Activated CD4-positive, alpha-beta T cell treated with anti-CD3 and anti-CD28 coated beads, Interleukin-2, amount 10 ng/mL, durations not matched to agents 7 days and 5 days (primary cell): ENCODE measurements at regions not wholly inside any gene's neighbourhood (a gene's known extent, or its start where the extent isn't known, plus 50 kb on each side); places are given as distances from the start of the nearest gene placed in this dataset.

Experiments
- CTCF ChIA-PET: fragments of 350-600 bp; sonication (Branson Sonifier 250); formaldehyde crosslinking; loops from one replicate; lab custom pipeline; 2021; ENCODE audit warnings: antibody characterized with exemption; lab: Charles Lee
- POLR2A ChIA-PET: fragments of 350-600 bp; sonication (Branson Sonifier 250); formaldehyde crosslinking; loops from one replicate; lab custom pipeline; 2021; ENCODE audit warnings: antibody characterized with exemption; lab: Charles Lee
- DNase-seq: peaks from one replicate; pipeline ENCODE4 v3.0.0-alpha.2; 2020
- H3K27ac Mint-ChIP-seq: one replicate; pipeline ENCODE4 v1.8.0; 2021; ENCODE audit warnings: mild to moderate bottlenecking, moderate library complexity, mixed read lengths
- H3K27me3 Mint-ChIP-seq: one replicate; pipeline ENCODE4 v1.8.0; 2021; ENCODE audit warnings: mixed read lengths
- H3K36me3 Mint-ChIP-seq: one replicate; pipeline ENCODE4 v1.8.0; 2021; ENCODE audit warnings: low read depth, mixed read lengths
- H3K4me1 Mint-ChIP-seq: one replicate; pipeline ENCODE4 v1.8.0; 2021; ENCODE audit warnings: mixed read lengths
- H3K4me3 Mint-ChIP-seq: one replicate; pipeline ENCODE4 v1.8.0; 2021; ENCODE audit warnings: mild to moderate bottlenecking, moderate library complexity, mixed read lengths
- H3K9me3 Mint-ChIP-seq: one replicate; pipeline ENCODE4 v1.8.0; 2021; ENCODE audit warnings: mixed read lengths

- H3K4me1 Mint-ChIP-seq = no peaks in the 10 kb centered on the region
- H3K27ac Mint-ChIP-seq = no peak overlapping the region
- ChIA-PET CTCF (no interaction called here), POLR2A (no interaction called here)
- no peaks in the 10 kb centered on the region for H3K36me3 Mint-ChIP-seq
- no peaks in the 10 kb centered on the region for H3K27me3 Mint-ChIP-seq
- H3K9me3 Mint-ChIP-seq = peaks cover 8% of the 10 kb centered on the region
- DNase-seq = no peak
- H3K4me3 Mint-ChIP-seq = no peak overlapping the region
These were observed 55.4 kb upstream of the RNF180 start for GRCh38 chr5:64110222-64110621.

- POLR2A ChIA-PET = no interaction called here
- CTCF ChIA-PET = no interaction called here
- no peaks in the 10 kb centered on the region for H3K36me3 Mint-ChIP-seq
- no peak for DNase-seq
- H3K4me3 Mint-ChIP-seq = no peak overlapping the region
- H3K4me1 Mint-ChIP-seq = no peaks in the 10 kb centered on the region
- no peak overlapping the region for H3K27ac Mint-ChIP-seq
- H3K9me3 Mint-ChIP-seq = peaks cover 10% of the 10 kb centered on the region
- no peaks in the 10 kb centered on the region for H3K27me3 Mint-ChIP-seq
These were observed 57.0 kb upstream of the RNF180 start for GRCh38 chr5:64108674-64109073.

GRCh38 chr5:64100203-64100602 lies 65.4 kb upstream of the RNF180 start:
- no peak overlapping the region for H3K27ac Mint-ChIP-seq
- POLR2A ChIA-PET = no interaction called here
- no peak for DNase-seq
- H3K4me3 Mint-ChIP-seq = no peak overlapping the region
- H3K27me3 Mint-ChIP-seq = no peaks in the 10 kb centered on the region
- H3K9me3 Mint-ChIP-seq = peaks cover 1% of the 10 kb centered on the region
- no peaks in the 10 kb centered on the region for H3K4me1 Mint-ChIP-seq
- H3K36me3 Mint-ChIP-seq = no peaks in the 10 kb centered on the region
- CTCF ChIA-PET = no interaction called here

GRCh38 chr5:64096771-64097170 lies 68.9 kb upstream of the RNF180 start:
- DNase-seq = no peak
- H3K27me3 Mint-ChIP-seq = no peaks in the 10 kb centered on the region
- no peaks in the 10 kb centered on the region for H3K9me3 Mint-ChIP-seq
- POLR2A ChIA-PET = no interaction called here
- H3K4me1 Mint-ChIP-seq = no peaks in the 10 kb centered on the region
- CTCF ChIA-PET = no interaction called here
- H3K27ac Mint-ChIP-seq = no peak overlapping the region
- no peaks in the 10 kb centered on the region for H3K36me3 Mint-ChIP-seq
- no peak overlapping the region for H3K4me3 Mint-ChIP-seq

- Mint-ChIP-seq H3K36me3 (no peaks in the 10 kb centered on the region), H3K27me3 (no peaks in the 10 kb centered on the region), H3K4me3 (no peak overlapping the region), H3K9me3 (peaks cover 3% of the 10 kb centered on the region), H3K27ac (no peak overlapping the region), H3K4me1 (no peaks in the 10 kb centered on the region)
- ChIA-PET POLR2A (no interaction called here), CTCF (no interaction called here)
- DNase-seq = no peak
These were observed 88.1 kb upstream of the RNF180 start for GRCh38 chr5:64077589-64077988.

- ChIA-PET POLR2A (no interaction called here), CTCF (no interaction called here)
- H3K27ac Mint-ChIP-seq = no peak overlapping the region
- H3K9me3 Mint-ChIP-seq = no peaks in the 10 kb centered on the region
- DNase-seq = no peak
- no peaks in the 10 kb centered on the region for H3K4me1 Mint-ChIP-seq
- H3K36me3 Mint-ChIP-seq = no peaks in the 10 kb centered on the region
- H3K4me3 Mint-ChIP-seq = no peak overlapping the region
- no peaks in the 10 kb centered on the region for H3K27me3 Mint-ChIP-seq
These were observed 91.1 kb upstream of the RNF180 start for GRCh38 chr5:64074533-64074932.

GRCh38 chr5:64069486-64069885 lies 96.2 kb upstream of the RNF180 start:
- no peak overlapping the region for H3K4me3 Mint-ChIP-seq
- no peak overlapping the region for H3K27ac Mint-ChIP-seq
- H3K9me3 Mint-ChIP-seq = no peaks in the 10 kb centered on the region
- DNase-seq = no peak
- H3K4me1 Mint-ChIP-seq = no peaks in the 10 kb centered on the region
- POLR2A ChIA-PET = no interaction called here
- CTCF ChIA-PET = no interaction called here
- no peaks in the 10 kb centered on the region for H3K27me3 Mint-ChIP-seq
- no peaks in the 10 kb centered on the region for H3K36me3 Mint-ChIP-seq

GRCh38 chr5:64050296-64050695 lies 88.1 kb upstream of the HTR1A start:
- ChIA-PET POLR2A (no interaction called here), CTCF (no interaction called here)
- H3K4me3 Mint-ChIP-seq = no peak overlapping the region
- H3K36me3 Mint-ChIP-seq = no peaks in the 10 kb centered on the region
- DNase-seq = no peak
- no peak overlapping the region for H3K27ac Mint-ChIP-seq
- H3K4me1 Mint-ChIP-seq = no peaks in the 10 kb centered on the region
- H3K27me3 Mint-ChIP-seq = no peaks in the 10 kb centered on the region
- peaks cover 10% of the 10 kb centered on the region for H3K9me3 Mint-ChIP-seq

- Mint-ChIP-seq H3K36me3 (no peaks in the 10 kb centered on the region), H3K27ac (no peak overlapping the region), H3K4me3 (no peak overlapping the region), H3K27me3 (no peaks in the 10 kb centered on the region), H3K9me3 (peaks cover 14% of the 10 kb centered on the region), H3K4me1 (no peaks in the 10 kb centered on the region)
- CTCF ChIA-PET = interaction anchor here (1.0 kb wide), 1 partner anchor 199 kb away, joined by 3 read pairs; no protein-coding TSS in a partner anchor
- POLR2A ChIA-PET = no interaction called here
- DNase-seq = no peak
These were observed 78.2 kb upstream of the HTR1A start for GRCh38 chr5:64040490-64040889.

- H3K4me3 Mint-ChIP-seq = no peak overlapping the region
- no peak overlapping the region for H3K27ac Mint-ChIP-seq
- DNase-seq = no peak
- peaks cover 2% of the 10 kb centered on the region for H3K9me3 Mint-ChIP-seq
- H3K4me1 Mint-ChIP-seq = no peaks in the 10 kb centered on the region
- CTCF ChIA-PET = no interaction called here
- POLR2A ChIA-PET = no interaction called here
- no peaks in the 10 kb centered on the region for H3K27me3 Mint-ChIP-seq
- H3K36me3 Mint-ChIP-seq = no peaks in the 10 kb centered on the region
These were observed 64.2 kb upstream of the HTR1A start for GRCh38 chr5:64026493-64026892.

- no peak overlapping the region for H3K4me3 Mint-ChIP-seq
- H3K36me3 Mint-ChIP-seq = no peaks in the 10 kb centered on the region
- H3K27me3 Mint-ChIP-seq = no peaks in the 10 kb centered on the region
- H3K27ac Mint-ChIP-seq = no peak overlapping the region
- ChIA-PET POLR2A (no interaction called here), CTCF (no interaction called here)
- no peak for DNase-seq
- H3K9me3 Mint-ChIP-seq = peaks cover 2% of the 10 kb centered on the region
- no peaks in the 10 kb centered on the region for H3K4me1 Mint-ChIP-seq
These were observed 57.5 kb upstream of the HTR1A start for GRCh38 chr5:64019746-64020145.

- Mint-ChIP-seq H3K9me3 (peaks cover 2% of the 10 kb centered on the region), H3K4me3 (no peak overlapping the region), H3K27ac (no peak overlapping the region), H3K36me3 (no peaks in the 10 kb centered on the region), H3K27me3 (no peaks in the 10 kb centered on the region), H3K4me1 (no peaks in the 10 kb centered on the region)
- no peak for DNase-seq
- ChIA-PET CTCF (no interaction called here), POLR2A (no interaction called here)
These were observed 56.7 kb upstream of the HTR1A start for GRCh38 chr5:64018966-64019365.

GRCh38 chr5:64015824-64016223 lies 53.6 kb upstream of the HTR1A start:
- Mint-ChIP-seq H3K4me1 (no peaks in the 10 kb centered on the region), H3K27me3 (no peaks in the 10 kb centered on the region), H3K9me3 (peaks cover 3% of the 10 kb centered on the region), H3K4me3 (no peak overlapping the region), H3K27ac (no peak overlapping the region), H3K36me3 (no peaks in the 10 kb centered on the region)
- no peak for DNase-seq
- POLR2A ChIA-PET = no interaction called here
- CTCF ChIA-PET = no interaction called here
